GM10266 (cell line): ENCODE measurements at regions not wholly inside any gene's neighbourhood (a gene's known extent, or its start where the extent isn't known, plus 50 kb on each side); places are given as distances from the start of the nearest gene placed in this dataset.

Source experiments
- DNase-seq: peaks from one replicate; pipeline ENCODE4 v3.0.0; 2012; ENCODE audit errors: extremely low spot score
- TF ChIP-seq, protein P1 (sequence below): IDR thresholded peaks from 2 replicates; pipeline ENCODE4 v1.5.1; 2012; ENCODE audit warnings: mild to moderate bottlenecking, low read depth; ENCODE audit not compliant: control insufficient read depth, insufficient read depth; ENCODE audit errors: missing control alignments

DNA sequence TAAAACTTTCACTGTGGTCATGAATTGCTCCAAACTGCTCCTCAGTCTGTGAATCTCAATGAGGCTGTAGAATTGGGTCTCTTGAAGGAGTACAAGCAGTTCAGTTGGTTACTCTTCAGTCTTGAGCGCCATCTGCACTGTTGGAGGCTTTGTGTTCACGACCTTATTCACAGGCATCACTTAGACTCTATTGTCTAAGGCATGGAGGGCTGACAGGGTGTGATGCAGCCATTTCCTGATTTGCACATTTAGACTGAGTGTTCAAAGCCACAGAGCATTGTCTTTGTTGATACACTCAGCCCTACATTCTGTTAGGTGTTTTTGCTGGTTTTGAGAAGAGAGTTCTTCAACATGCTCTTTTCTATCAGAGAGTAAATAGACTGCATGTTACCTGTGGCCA lies 355.9 kb upstream of the RIOK2 start:
- no peak for DNase-seq
- TF ChIP-seq, protein P1, sequence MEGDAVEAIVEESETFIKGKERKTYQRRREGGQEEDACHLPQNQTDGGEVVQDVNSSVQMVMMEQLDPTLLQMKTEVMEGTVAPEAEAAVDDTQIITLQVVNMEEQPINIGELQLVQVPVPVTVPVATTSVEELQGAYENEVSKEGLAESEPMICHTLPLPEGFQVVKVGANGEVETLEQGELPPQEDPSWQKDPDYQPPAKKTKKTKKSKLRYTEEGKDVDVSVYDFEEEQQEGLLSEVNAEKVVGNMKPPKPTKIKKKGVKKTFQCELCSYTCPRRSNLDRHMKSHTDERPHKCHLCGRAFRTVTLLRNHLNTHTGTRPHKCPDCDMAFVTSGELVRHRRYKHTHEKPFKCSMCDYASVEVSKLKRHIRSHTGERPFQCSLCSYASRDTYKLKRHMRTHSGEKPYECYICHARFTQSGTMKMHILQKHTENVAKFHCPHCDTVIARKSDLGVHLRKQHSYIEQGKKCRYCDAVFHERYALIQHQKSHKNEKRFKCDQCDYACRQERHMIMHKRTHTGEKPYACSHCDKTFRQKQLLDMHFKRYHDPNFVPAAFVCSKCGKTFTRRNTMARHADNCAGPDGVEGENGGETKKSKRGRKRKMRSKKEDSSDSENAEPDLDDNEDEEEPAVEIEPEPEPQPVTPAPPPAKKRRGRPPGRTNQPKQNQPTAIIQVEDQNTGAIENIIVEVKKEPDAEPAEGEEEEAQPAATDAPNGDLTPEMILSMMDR, result no peak

DNA sequence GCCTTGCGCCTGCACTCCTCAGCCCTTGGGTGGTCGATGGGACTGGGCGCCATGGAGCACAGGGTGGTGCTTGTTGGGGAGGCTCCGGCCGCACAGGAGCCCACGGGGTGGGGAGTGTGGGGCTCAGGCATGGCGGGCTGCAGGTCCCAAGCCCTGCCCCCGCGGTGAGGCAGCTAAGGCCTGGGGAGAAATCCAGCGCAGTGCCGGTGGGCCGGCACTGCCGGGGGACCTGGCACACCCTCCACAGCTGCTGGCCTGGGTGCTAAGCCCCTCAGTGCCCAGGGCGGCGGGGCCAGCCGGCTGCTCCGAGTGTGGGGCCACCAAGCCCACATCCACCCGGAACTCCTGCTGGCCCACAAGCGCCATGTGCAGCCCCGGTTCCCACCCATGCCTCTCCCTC lies 358.8 kb upstream of the RIOK2 start:
- DNase-seq, result no peak

DNA sequence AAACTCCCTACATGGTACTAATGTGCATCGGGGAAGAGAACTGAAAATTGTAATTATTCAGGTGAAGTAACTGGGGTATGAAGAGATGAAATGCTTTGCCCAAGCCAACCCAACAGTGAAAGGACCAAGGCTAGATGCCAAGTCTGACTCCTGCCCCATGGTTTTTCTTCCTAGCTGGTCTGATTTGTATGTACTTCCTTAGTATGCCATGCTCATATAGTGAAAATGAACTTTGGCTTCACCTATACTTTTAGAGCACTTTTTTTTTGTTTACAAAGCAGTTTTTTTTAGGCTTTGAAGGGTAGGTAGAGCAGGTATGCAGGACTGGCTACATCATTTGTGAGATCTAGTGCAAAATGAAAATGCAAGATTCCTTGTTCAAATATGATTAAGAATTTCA lies 359.4 kb upstream of the RIOK2 start:
- TF ChIP-seq, protein P1, result no peak
- no peak for DNase-seq

More for the DNA sequence above, 358.8 kb upstream of the RIOK2 start:
- TF ChIP-seq, protein P1, result no peak

DNA sequence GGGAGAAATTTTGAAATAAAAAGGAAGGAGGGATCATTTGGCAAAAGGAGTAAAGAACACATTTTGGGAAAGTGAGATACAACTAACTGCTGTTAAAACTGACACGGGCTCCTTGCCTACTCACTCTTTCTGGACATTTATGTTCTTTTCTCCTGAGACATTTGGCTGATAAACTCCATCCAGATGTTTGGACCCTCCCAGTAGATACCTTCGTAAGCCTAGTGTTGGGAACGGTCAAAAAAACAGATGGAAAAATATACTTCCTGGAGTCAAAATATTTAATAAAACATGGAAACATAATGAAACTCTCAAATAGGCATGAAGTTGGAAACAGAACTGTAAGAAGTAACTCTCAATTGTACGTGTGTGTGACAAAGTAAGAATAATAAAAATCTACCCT lies 360.1 kb upstream of the RIOK2 start:
- TF ChIP-seq, protein P1, result no peak
- DNase-seq, result no peak

DNA sequence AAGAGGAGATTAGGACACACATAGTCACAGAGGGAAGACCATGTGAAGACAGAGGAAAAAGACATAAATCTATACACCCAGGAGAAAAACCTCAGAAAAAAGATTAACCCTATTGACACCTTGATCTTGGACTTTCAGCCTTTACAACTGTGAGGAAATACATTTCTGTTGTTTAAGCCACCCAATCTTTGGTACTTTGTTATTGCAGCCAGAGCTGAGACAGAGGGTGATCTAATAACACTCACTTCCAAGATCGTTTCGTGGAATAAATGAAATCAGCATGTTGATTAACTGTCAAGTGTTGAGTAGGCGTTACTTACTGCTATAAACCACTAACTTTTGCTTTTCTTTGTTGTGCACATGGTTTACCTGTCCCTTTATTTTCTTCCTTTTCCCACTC lies 361.2 kb upstream of the RIOK2 start:
- TF ChIP-seq, protein P1, result no peak
- no peak for DNase-seq

DNA sequence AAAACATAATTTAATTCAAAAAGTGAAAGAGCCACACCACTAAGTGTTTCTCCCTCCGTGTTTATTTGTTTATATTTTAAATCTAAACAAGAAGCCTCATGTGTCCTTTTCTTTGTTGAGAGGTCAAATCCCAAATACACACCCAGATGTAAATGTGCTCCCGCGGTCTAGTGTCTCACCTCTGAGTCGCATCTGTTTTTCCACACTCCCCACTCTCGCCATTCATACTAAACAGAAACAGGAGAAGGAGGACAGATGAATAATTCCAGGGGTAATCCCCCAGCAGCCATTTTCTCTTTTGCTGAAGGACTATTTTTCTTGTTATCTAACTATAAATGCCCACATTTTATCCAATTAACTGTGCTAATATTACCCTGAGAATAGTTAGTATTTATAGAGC lies 361.6 kb upstream of the RIOK2 start:
- TF ChIP-seq, protein P1, result no peak
- no peak for DNase-seq

DNA sequence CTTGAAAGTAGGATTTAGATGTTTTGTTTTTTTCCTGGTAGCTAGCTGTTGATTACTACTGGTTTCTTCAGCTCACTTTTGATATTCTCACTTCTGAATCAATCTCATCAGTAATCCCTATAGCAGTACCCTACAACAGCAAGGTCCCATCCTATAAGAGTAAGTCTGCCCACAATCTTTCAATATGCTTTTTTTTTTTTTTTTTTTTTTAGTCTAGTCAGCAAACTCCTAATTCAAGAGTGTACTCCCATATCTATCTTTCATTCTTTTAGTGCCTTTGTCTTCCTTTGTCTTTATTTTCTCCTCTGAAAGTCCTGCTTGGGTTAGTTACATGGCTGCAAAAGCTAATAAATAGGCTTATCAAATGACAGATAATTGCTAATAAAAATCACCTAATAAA lies 362.4 kb upstream of the RIOK2 start:
- TF ChIP-seq, protein P1, result no peak
- no peak for DNase-seq
